A673 (cell line): ENCODE measurements at regions not wholly inside any gene's neighbourhood (a gene's known extent, or its start where the extent isn't known, plus 50 kb on each side); places are given as distances from the start of the nearest gene placed in this dataset.

Source experiments
- BruUV-seq: library from RNA; stranded (reverse); fragments of 400-500 nt; replicated peaks from 2 replicates; lab custom pipeline; 2021; lab: Mats Ljungman, UMichigan
- CTCF ChIA-PET: fragments of 300-600 bp; sonication (Branson Sonifier 250); formaldehyde crosslinking; loops from one replicate; lab custom pipeline; 2022; ENCODE audit warnings: antibody characterized with exemption; lab: Charles Lee
- POLR2A ChIA-PET: fragments of 300-600 bp; sonication (Branson Sonifier 250); formaldehyde crosslinking; loops from one replicate; lab custom pipeline; 2022; ENCODE audit warnings: antibody characterized with exemption; ENCODE audit not compliant: low non-redundant PET; lab: Charles Lee
- DNase-seq: peaks from one replicate; pipeline ENCODE4 v3.0.0-alpha.2; 2015; ENCODE audit warnings: low spot score
- H3K27ac ChIP-seq: fragments of 200-600 bp; sonication (generic); 2 replicates; pipeline ENCODE4 v1.5.1; 2016; ENCODE audit warnings: mixed run types, low read depth, mild to moderate bottlenecking, mixed read lengths, antibody characterized with exemption, low read length; ENCODE audit not compliant: poor library complexity, severe bottlenecking
- H3K27me3 ChIP-seq: fragments of 200-600 bp; sonication (generic); replicated peaks from 2 replicates; pipeline ENCODE4 v1.6.1; 2017; ENCODE audit warnings: mixed run types, low read depth, mild to moderate bottlenecking, mixed read lengths, antibody characterized with exemption, low read length; ENCODE audit not compliant: insufficient read depth, poor library complexity
- H3K36me3 ChIP-seq: fragments of 200-600 bp; sonication (generic); 2 replicates; pipeline ENCODE4 v1.6.1; 2016; ENCODE audit warnings: mixed run types, mild to moderate bottlenecking, mixed read lengths, antibody characterized with exemption, low read length; ENCODE audit not compliant: insufficient read depth, poor library complexity, severe bottlenecking
- H3K4me1 ChIP-seq: fragments of 200-600 bp; sonication (generic); 2 replicates; pipeline ENCODE4 v1.6.1; 2017; ENCODE audit warnings: mixed run types, mild to moderate bottlenecking, mixed read lengths, antibody characterized with exemption, low read length; ENCODE audit not compliant: insufficient read depth, poor library complexity, severe bottlenecking
- H3K4me3 ChIP-seq: fragments of 200-600 bp; sonication (generic); 2 replicates; pipeline ENCODE4 v1.5.1; 2016; ENCODE audit warnings: low read depth, mixed run types, mild to moderate bottlenecking, mixed read lengths, low read length; ENCODE audit not compliant: poor library complexity, severe bottlenecking
- H3K9me3 ChIP-seq: fragments of 200-600 bp; sonication (generic); 2 replicates; pipeline ENCODE4 v1.6.1; 2016; ENCODE audit warnings: mixed run types, low read depth, mild to moderate bottlenecking, mixed read lengths, antibody characterized with exemption, low read length; ENCODE audit not compliant: poor library complexity, severe bottlenecking
- CTCF ChIP-seq: fragments of 300-800, 200-600 bp; sonication (generic); conservative IDR thresholded peaks from 2 replicates; pipeline ENCODE4 v1.5.1; 2017; ENCODE audit warnings: low read depth, mild to moderate bottlenecking, antibody characterized with exemption, low read length, moderate library complexity, mixed read lengths
- EZH2 ChIP-seq: fragments of 200-600 bp; sonication (generic); IDR thresholded peaks from 2 replicates; pipeline ENCODE4 v1.6.1; 2017; ENCODE audit warnings: borderline replicate concordance, low read depth, mild to moderate bottlenecking, mixed read lengths, antibody characterized with exemption, low read length; ENCODE audit not compliant: poor library complexity, severe bottlenecking
- intact Hi-C: fragments of 100-400 bp; cut with micrococcal nuclease; formaldehyde crosslinking; loops from one replicate; pipeline ENCODE4 v1.10.0; 2022; ENCODE audit not compliant: unreplicated experiment

GRCh38 chr1:4210043-4210442 is 310.0 kb upstream of the C1orf174 start:
- TF ChIP-seq CTCF (no peak), EZH2 (no peak)

DNA sequence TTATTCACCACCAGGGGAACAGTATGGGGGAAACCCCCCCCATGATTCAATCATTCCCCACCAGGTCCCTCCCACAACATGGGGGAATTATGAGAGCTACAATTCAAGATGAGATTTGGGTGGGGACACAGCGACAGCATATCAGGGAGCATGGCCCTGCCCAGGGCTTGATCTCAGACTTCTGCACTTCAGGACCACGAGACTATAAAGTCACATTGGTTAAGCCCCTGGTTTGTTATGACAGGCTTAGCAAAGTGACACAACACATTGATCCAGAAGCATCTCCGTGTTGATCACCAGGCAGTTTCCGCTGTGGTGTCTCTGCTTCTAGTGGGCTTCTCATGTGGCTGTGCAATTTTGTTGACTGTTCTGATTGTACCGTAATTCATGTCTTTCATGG is 312.7 kb upstream of the C1orf174 start:
- Histone ChIP-seq H3K27ac (no peak overlapping the region), H3K27me3 (no peaks in the 10 kb centered on the region), H3K4me1 (no peaks in the 10 kb centered on the region), H3K4me3 (no peak overlapping the region), H3K9me3 (peaks cover 5% of the 10 kb centered on the region), H3K36me3 (no peaks in the 10 kb centered on the region)
- CTCF ChIA-PET, result no interaction called here
- no TSS peak for BruUV-seq
- POLR2A ChIA-PET, result no interaction called here
- no peak for TF ChIP-seq CTCF
- TF ChIP-seq EZH2, result no peak
- intact Hi-C loops, result no loop called here
- no peak for DNase-seq

More at GRCh38 chr1:4210043-4210442, 310.0 kb upstream of the C1orf174 start:
- no peaks in the 10 kb centered on the region for H3K4me1 ChIP-seq
- no TSS peak for BruUV-seq
- H3K4me3 ChIP-seq, result no peak overlapping the region
- H3K27me3 ChIP-seq, result no peaks in the 10 kb centered on the region
- no peaks in the 10 kb centered on the region for H3K9me3 ChIP-seq
- no peak for DNase-seq
- intact Hi-C loops, result no loop called here
- no peak overlapping the region for H3K27ac ChIP-seq
- ChIA-PET POLR2A (no interaction called here), CTCF (no interaction called here)
- H3K36me3 ChIP-seq, result no peaks in the 10 kb centered on the region

DNA sequence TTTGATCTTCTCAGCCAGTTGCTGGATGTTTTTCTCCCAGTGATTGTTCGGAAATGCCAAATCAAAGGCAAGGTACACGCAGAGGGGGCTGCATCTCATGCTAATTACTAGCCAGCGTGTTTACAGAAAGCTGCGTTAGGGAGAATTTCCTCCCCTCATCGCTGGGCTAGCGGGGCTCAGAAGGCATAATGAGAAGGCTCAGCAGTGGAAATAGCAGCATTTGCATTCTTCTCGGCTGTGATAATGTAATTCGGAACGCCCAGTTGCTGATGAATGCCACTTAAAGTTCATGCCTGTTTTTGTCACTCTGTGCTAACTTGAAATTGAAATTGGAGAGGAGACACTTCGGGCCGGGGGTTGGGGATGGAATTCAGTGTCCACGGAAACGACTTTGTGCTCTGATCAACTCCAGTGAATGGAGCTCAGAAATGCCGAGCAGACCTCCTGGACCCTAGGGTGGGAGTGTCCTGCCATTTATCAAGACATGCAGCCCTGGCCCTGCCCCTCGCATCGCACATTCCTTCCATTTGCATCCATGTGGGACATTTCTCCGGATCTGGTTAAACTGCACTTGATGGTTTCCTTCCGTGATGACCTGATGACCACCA is 313.4 kb upstream of the C1orf174 start:
- no peak for TF ChIP-seq EZH2
- no peak for TF ChIP-seq CTCF
- H3K27me3 ChIP-seq, result no peaks in the 10 kb centered on the region
- no peak overlapping the region for H3K27ac ChIP-seq
- H3K4me3 ChIP-seq, result no peak overlapping the region
- H3K36me3 ChIP-seq, result no peaks in the 10 kb centered on the region
- H3K4me1 ChIP-seq, result no peaks in the 10 kb centered on the region
- no peak for DNase-seq
- peaks cover 8% of the 10 kb centered on the region for H3K9me3 ChIP-seq
- intact Hi-C loops, result no loop called here
- BruUV-seq, result no TSS peak
- CTCF ChIA-PET, result no interaction called here
- POLR2A ChIA-PET, result no interaction called here
